Osteoblast (primary cell): ENCODE measurements at regions not wholly inside any gene's neighbourhood (a gene's known extent, or its start where the extent isn't known, plus 50 kb on each side); places are given as distances from the start of the nearest gene placed in this dataset.

Experiments used
- DNase-seq: peaks from one replicate; pipeline ENCODE4 v3.0.0; 2011; ENCODE audit warnings: low spot score, mixed read lengths; ENCODE audit not compliant: insufficient read length; ENCODE audit errors: missing footprints
- H2AFZ ChIP-seq: 2 replicates; pipeline ENCODE4 v1.6.0; 2011; ENCODE audit warnings: mild to moderate bottlenecking, low read length
- H3K27ac ChIP-seq: 2 replicates; pipeline ENCODE4 v1.5.1; 2011; ENCODE audit warnings: mild to moderate bottlenecking, low read depth, low read length, moderate library complexity
- H3K27me3 ChIP-seq: 2 replicates; pipeline ENCODE4 v1.6.0; 2012; ENCODE audit warnings: mild to moderate bottlenecking, control low read depth, inconsistent platforms, low read length, moderate library complexity; ENCODE audit not compliant: insufficient read depth
- H3K36me3 ChIP-seq: 2 replicates; pipeline ENCODE4 v1.5.1; 2011; ENCODE audit warnings: mild to moderate bottlenecking, low read length, control low read depth, moderate library complexity; ENCODE audit not compliant: insufficient read depth
- H3K4me1 ChIP-seq: 2 replicates; pipeline ENCODE4 v1.5.1; 2011; ENCODE audit warnings: mild to moderate bottlenecking, low read length, control low read depth, moderate library complexity; ENCODE audit not compliant: insufficient read depth
- H3K4me2 ChIP-seq: 2 replicates; pipeline ENCODE4 v1.6.0; 2011; ENCODE audit warnings: mild to moderate bottlenecking, low read length; ENCODE audit not compliant: insufficient read depth
- H3K4me3 ChIP-seq: fragments of 200-600 bp; sonication (generic); 3 replicates; pipeline ENCODE4 v1.5.1; 2012; ENCODE audit warnings: mild to moderate bottlenecking, low read length, inconsistent platforms; ENCODE audit not compliant: insufficient read depth
- H3K79me2 ChIP-seq: 2 replicates; pipeline ENCODE4 v1.6.0; 2012; ENCODE audit warnings: mild to moderate bottlenecking, low read length, control low read depth, inconsistent platforms; ENCODE audit not compliant: insufficient read depth
- H3K9me3 ChIP-seq: 2 replicates; pipeline ENCODE4 v1.5.1; 2011; ENCODE audit warnings: low read depth, low read length, control low read depth
- H4K20me1 ChIP-seq: 2 replicates; pipeline ENCODE4 v1.6.0; 2012; ENCODE audit warnings: mild to moderate bottlenecking, low read length, control low read depth; ENCODE audit not compliant: insufficient read depth
- TF ChIP-seq, protein P1 (sequence below): IDR thresholded peaks from 2 replicates; pipeline ENCODE4 v1.5.1; 2011; ENCODE audit warnings: mild to moderate bottlenecking, low read depth, low read length, moderate library complexity; ENCODE audit errors: extremely low read depth

- H2AFZ ChIP-seq, result no peak overlapping the region
- H3K4me2 ChIP-seq, result no peak overlapping the region
- no peaks in the 10 kb centered on the region for H4K20me1 ChIP-seq
- no peaks in the 10 kb centered on the region for H3K27me3 ChIP-seq
- H3K79me2 ChIP-seq, result no peaks in the 10 kb centered on the region
- no peak overlapping the region for H3K27ac ChIP-seq
- H3K9me3 ChIP-seq, result no peaks in the 10 kb centered on the region
- H3K36me3 ChIP-seq, result no peaks in the 10 kb centered on the region
- DNase-seq, result no peak
- no peak overlapping the region for H3K4me3 ChIP-seq
- H3K4me1 ChIP-seq, result no peaks in the 10 kb centered on the region
- TF ChIP-seq, protein P1, sequence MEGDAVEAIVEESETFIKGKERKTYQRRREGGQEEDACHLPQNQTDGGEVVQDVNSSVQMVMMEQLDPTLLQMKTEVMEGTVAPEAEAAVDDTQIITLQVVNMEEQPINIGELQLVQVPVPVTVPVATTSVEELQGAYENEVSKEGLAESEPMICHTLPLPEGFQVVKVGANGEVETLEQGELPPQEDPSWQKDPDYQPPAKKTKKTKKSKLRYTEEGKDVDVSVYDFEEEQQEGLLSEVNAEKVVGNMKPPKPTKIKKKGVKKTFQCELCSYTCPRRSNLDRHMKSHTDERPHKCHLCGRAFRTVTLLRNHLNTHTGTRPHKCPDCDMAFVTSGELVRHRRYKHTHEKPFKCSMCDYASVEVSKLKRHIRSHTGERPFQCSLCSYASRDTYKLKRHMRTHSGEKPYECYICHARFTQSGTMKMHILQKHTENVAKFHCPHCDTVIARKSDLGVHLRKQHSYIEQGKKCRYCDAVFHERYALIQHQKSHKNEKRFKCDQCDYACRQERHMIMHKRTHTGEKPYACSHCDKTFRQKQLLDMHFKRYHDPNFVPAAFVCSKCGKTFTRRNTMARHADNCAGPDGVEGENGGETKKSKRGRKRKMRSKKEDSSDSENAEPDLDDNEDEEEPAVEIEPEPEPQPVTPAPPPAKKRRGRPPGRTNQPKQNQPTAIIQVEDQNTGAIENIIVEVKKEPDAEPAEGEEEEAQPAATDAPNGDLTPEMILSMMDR, result no peak
These were observed 604.1 kb downstream of the TAF11L14 start for GRCh38 chr5:18238321-18238720.

GRCh38 chr5:18240971-18241370 lies 606.7 kb downstream of the TAF11L14 start:
- Histone ChIP-seq H3K4me2 (no peak overlapping the region), H3K4me3 (no peak overlapping the region), H2AFZ (no peak overlapping the region), H3K36me3 (no peaks in the 10 kb centered on the region), H3K9me3 (no peaks in the 10 kb centered on the region), H3K27ac (no peak overlapping the region), H3K4me1 (no peaks in the 10 kb centered on the region), H3K27me3 (no peaks in the 10 kb centered on the region), H4K20me1 (no peaks in the 10 kb centered on the region), H3K79me2 (no peaks in the 10 kb centered on the region)
- TF ChIP-seq, protein P1, result no peak
- no peak for DNase-seq

DNA sequence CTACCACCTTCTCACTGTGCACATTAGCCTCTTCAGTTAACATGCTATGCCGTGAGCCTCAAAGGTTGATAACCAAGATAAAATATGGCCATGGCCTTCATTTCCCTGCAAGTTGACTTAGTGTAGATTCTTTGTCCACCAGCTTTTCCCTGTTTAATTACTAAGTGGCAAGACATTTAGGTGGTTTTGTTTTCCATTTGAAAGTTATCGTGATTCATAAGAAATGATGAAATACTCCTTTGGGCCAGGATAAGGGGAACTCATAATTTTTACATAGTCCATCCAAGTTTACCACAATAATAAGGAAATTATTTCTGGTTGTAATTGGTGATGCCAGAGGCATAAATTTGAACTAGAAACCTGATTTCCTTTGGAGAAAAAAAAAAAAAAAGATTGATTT lies 609.6 kb downstream of the TAF11L14 start:
- H3K4me3 ChIP-seq, result no peak overlapping the region
- no peak overlapping the region for H3K27ac ChIP-seq
- no peak overlapping the region for H2AFZ ChIP-seq
- no peak overlapping the region for H3K4me2 ChIP-seq
- TF ChIP-seq, protein P1, result no peak
- H3K9me3 ChIP-seq, result no peaks in the 10 kb centered on the region
- H3K79me2 ChIP-seq, result no peaks in the 10 kb centered on the region
- no peak for DNase-seq
- H3K4me1 ChIP-seq, result no peaks in the 10 kb centered on the region
- H4K20me1 ChIP-seq, result no peaks in the 10 kb centered on the region
- no peaks in the 10 kb centered on the region for H3K36me3 ChIP-seq
- no peaks in the 10 kb centered on the region for H3K27me3 ChIP-seq

- Histone ChIP-seq H3K9me3 (no peaks in the 10 kb centered on the region), H2AFZ (no peak overlapping the region), H3K4me1 (no peaks in the 10 kb centered on the region), H3K36me3 (no peaks in the 10 kb centered on the region), H3K4me2 (no peak overlapping the region), H3K27me3 (no peaks in the 10 kb centered on the region), H3K79me2 (no peaks in the 10 kb centered on the region), H3K4me3 (no peak overlapping the region), H3K27ac (no peak overlapping the region), H4K20me1 (no peaks in the 10 kb centered on the region)
- TF ChIP-seq, protein P1, result no peak
- no peak for DNase-seq
These were observed 610.0 kb downstream of the TAF11L14 start for GRCh38 chr5:18244309-18244708.
